GM19438 (cell line): ENCODE measurements at regions not wholly inside any gene's neighbourhood (a gene's known extent, or its start where the extent isn't known, plus 50 kb on each side); places are given as distances from the start of the nearest gene placed in this dataset.

Experiments used
- ATAC-seq: cut with Tn5 transposase; IDR thresholded peaks from one replicate; pipeline ENCODE4 v1.9.1; 2021; ENCODE audit warnings: low read depth; ENCODE audit not compliant: unreplicated experiment

GRCh38 chr9:2557693-2558092 is 63.9 kb upstream of the VLDLR start:
- ATAC-seq, result no peak

- no peak for ATAC-seq
These were observed 62.1 kb upstream of the VLDLR start for GRCh38 chr9:2559192-2560152.

- no peak for ATAC-seq
These were observed 61.4 kb upstream of the VLDLR start for GRCh38 chr9:2560180-2560579.

GRCh38 chr9:2565676-2566340 is 55.8 kb upstream of the VLDLR start:
- no peak for ATAC-seq

GRCh38 chr9:2567922-2568321 is 53.7 kb upstream of the VLDLR start:
- ATAC-seq, result no peak

- no peak for ATAC-seq
These were observed 52.9 kb upstream of the VLDLR start for GRCh38 chr9:2568689-2569088.

GRCh38 chr9:2570615-2571479 is 50.7 kb upstream of the VLDLR start:
- ATAC-seq, result no peak
